ENCODE measurements at regions not wholly inside any gene's neighbourhood (a gene's known extent, or its start where the extent isn't known, plus 50 kb on each side); places are given as distances from the start of the nearest gene placed in this dataset.

GRCh38 chr2:151103551-151103950, 158.1 kb downstream of the RBM43 start:
- TF ChIP-seq CTCF (conservative IDR thresholded peaks at IDR 0.05) (no peak), ZFX (IDR thresholded peaks at IDR 0.05) (no peak)
